B cell (primary cell): ENCODE measurements at regions not wholly inside any gene's neighbourhood (a gene's known extent, or its start where the extent isn't known, plus 50 kb on each side); places are given as distances from the start of the nearest gene placed in this dataset.

ENCODE experiments used
- ATAC-seq: fragments of 200-7000 bp; cut with Tn5 transposase; one replicate; pipeline ENCODE4 v1.10.0; 2021; ENCODE audit warnings: low read depth, mild to moderate bottlenecking, moderate number of reproducible peaks, moderate library complexity
- CTCF ChIA-PET: fragments of 350-600 bp; sonication (Branson Sonifier 250); formaldehyde crosslinking; loops from one replicate; lab custom pipeline; 2021; ENCODE audit warnings: antibody characterized with exemption, inconsistent platforms; lab: Charles Lee
- POLR2A ChIA-PET: fragments of 350-600 bp; sonication (Branson Sonifier 250); formaldehyde crosslinking; loops from one replicate; lab custom pipeline; 2021; ENCODE audit warnings: antibody characterized with exemption; lab: Charles Lee
- DNase-seq: peaks from one replicate; pipeline ENCODE4 v3.0.0; 2013
- H2AFZ ChIP-seq: 2 replicates; pipeline ENCODE4 v1.6.1; 2012; ENCODE audit warnings: mild to moderate bottlenecking, low read depth, low read length; ENCODE audit not compliant: insufficient read depth, poor library complexity, severe bottlenecking
- H3K27ac ChIP-seq, 2 donors: 1 replicate in 1 of 2; 2 replicates in 1 of 2; pipeline ENCODE4 v1.5.1; 2012 to 2013; ENCODE audit warnings: low read length in 2 of 2, mild to moderate bottlenecking in 2 of 2, moderate library complexity in 1 of 2
- H3K27me3 ChIP-seq, 4 experiments: fragments of 200-600 bp in 1 of 4; sonication (generic) in 1 of 4; replicated peaks in 1 of 4; 1 replicate in 2 of 4; 2 replicates in 2 of 4; pipeline versions ENCODE4 v1.6.1 to v1.7.0; 2013 to 2016; ENCODE audit warnings: low read length in 3 of 4, mild to moderate bottlenecking in 2 of 4, mixed read lengths in 1 of 4, moderate library complexity in 1 of 4; ENCODE audit not compliant: insufficient read depth in 4 of 4, control insufficient read depth in 3 of 4; ENCODE audit errors: control extremely low read depth in 1 of 4
- H3K36me3 ChIP-seq, 2 experiments: replicated peaks in 1 of 2; 1 replicate in 1 of 2; 2 replicates in 1 of 2; pipeline versions ENCODE4 v1.6.1 to v1.7.1; 2013; ENCODE audit warnings: low read length in 1 of 2; ENCODE audit not compliant: insufficient read depth in 2 of 2, control insufficient read depth in 1 of 2; ENCODE audit errors: control extremely low read depth in 1 of 2, extremely low read depth in 1 of 2
- H3K4me1 ChIP-seq, 2 donors: fragments of 200-600 bp in 1 of 2; sonication (generic) in 1 of 2; 1 replicate in 1 of 2; 2 replicates in 1 of 2; pipeline versions ENCODE4 v1.5.1 to v1.6.1; 2013 to 2017; ENCODE audit warnings: low read length in 2 of 2; ENCODE audit not compliant: control insufficient read depth in 2 of 2, insufficient read depth in 2 of 2
- H3K4me2 ChIP-seq: replicated peaks from 2 replicates; pipeline ENCODE3; 2012; ENCODE audit warnings: mild to moderate bottlenecking, low read depth, low read length; ENCODE audit not compliant: poor library complexity, severe bottlenecking
- H3K4me3 ChIP-seq, 5 experiments: fragments of 200-600 bp in 1 of 5; sonication (generic) in 1 of 5; 1 replicate in 3 of 5; 2 replicates in 2 of 5; pipeline versions ENCODE4 v1.5.1 to v1.7.0; 2011 to 2016; ENCODE audit warnings: low read length in 4 of 5, mild to moderate bottlenecking in 4 of 5, low read depth in 2 of 5, control low read depth in 1 of 5, moderate library complexity in 1 of 5; ENCODE audit not compliant: insufficient read depth in 1 of 5; ENCODE audit errors: control extremely low read depth in 1 of 5, extremely low read depth in 1 of 5
- H3K79me2 ChIP-seq: fragments of 200-600 bp; sonication (generic); one replicate; pipeline ENCODE4 v1.6.0; 2016; ENCODE audit warnings: low read length; ENCODE audit not compliant: control insufficient read depth, insufficient read depth
- H3K9ac ChIP-seq: fragments of 200-600 bp; sonication (generic); 2 replicates; pipeline ENCODE4 v1.6.1; 2017; ENCODE audit warnings: mild to moderate bottlenecking, low read length, moderate library complexity
- H3K9me3 ChIP-seq, 3 donors: one replicate each; pipeline versions ENCODE4 v1.6.1 to v1.7.1; 2013; ENCODE audit warnings: low read length in 2 of 3; ENCODE audit not compliant: control insufficient read depth in 2 of 3, insufficient read depth in 1 of 3; ENCODE audit errors: control extremely low read depth in 1 of 3
- H4K20me1 ChIP-seq: 2 replicates; pipeline ENCODE4 v1.6.0; 2012; ENCODE audit warnings: mild to moderate bottlenecking, low read length; ENCODE audit not compliant: insufficient read depth, control insufficient read depth, poor library complexity, severe bottlenecking
- H3K27ac Mint-ChIP-seq: one replicate; pipeline ENCODE4 v1.8.0; 2021; ENCODE audit warnings: mixed read lengths
- H3K27me3 Mint-ChIP-seq: one replicate; pipeline ENCODE4 v1.8.0; 2021; ENCODE audit warnings: mixed read lengths
- H3K4me1 Mint-ChIP-seq: one replicate; pipeline ENCODE4 v1.8.0; 2021; ENCODE audit warnings: mixed read lengths
- H3K4me3 Mint-ChIP-seq: one replicate; pipeline ENCODE4 v1.8.0; 2021; ENCODE audit warnings: mixed read lengths
- H3K9me3 Mint-ChIP-seq: one replicate; pipeline ENCODE4 v1.8.0; 2022; ENCODE audit warnings: mixed read lengths; ENCODE audit not compliant: insufficient read depth
- CTCF ChIP-seq: fragments of 200-600 bp; IDR thresholded peaks from one replicate; pipeline ENCODE4 v1.8.0; 2022; ENCODE audit warnings: antibody characterized with exemption, mild to moderate bottlenecking
- EZH2 ChIP-seq: IDR thresholded peaks from 2 replicates; pipeline ENCODE4 v1.6.1; 2012; ENCODE audit warnings: borderline replicate concordance, low read depth, mild to moderate bottlenecking, moderate library complexity, low read length; ENCODE audit not compliant: insufficient read depth, poor library complexity, severe bottlenecking
- WGBS: methylation state at CpG from one replicate; pipeline ENCODE4 v1.1.5; 2013; ENCODE audit warnings: missing lambda C conversion rate; ENCODE audit not compliant: insufficient coverage; 5-methylcytosine and 5-hydroxymethylcytosine counted together
- intact Hi-C: fragments of 100-400 bp; cut with micrococcal nuclease; formaldehyde crosslinking; loops from one replicate; pipeline ENCODE4 v1.10.0; 2022

GRCh38 chr4:184951668-184952160 is 66.6 kb upstream of the HELT start:
- no peaks in the 10 kb centered on the region for H3K9me3 Mint-ChIP-seq
- Histone ChIP-seq H3K9me3 (no peaks in the 10 kb centered on the region), H2AFZ (no peak overlapping the region), H3K4me1 (no peaks in the 10 kb centered on the region), H3K27me3 (peaks cover 0 to 15% (median 2%) of the 10 kb centered on the region in 4 experiments), H3K4me2 (no peak overlapping the region), H4K20me1 (no peaks in the 10 kb centered on the region), H3K79me2 (no peaks in the 10 kb centered on the region), H3K9ac (no peak overlapping the region), H3K36me3 (no peaks in the 10 kb centered on the region), H3K4me3 (no peak overlapping the region), H3K27ac (no peak overlapping the region)
- no peak overlapping the region for H3K27ac Mint-ChIP-seq
- H3K4me3 Mint-ChIP-seq = no peak overlapping the region
- CTCF ChIA-PET = no interaction called here
- DNase-seq = no peak
- TF ChIP-seq CTCF (no peak), EZH2 (no peak)
- H3K27me3 Mint-ChIP-seq = peaks cover 44% of the 10 kb centered on the region
- intact Hi-C loops = no loop called here
- 94% methylated on average over 15 of the region's 22 CpGs for WGBS
- POLR2A ChIA-PET = no interaction called here
- no peak for ATAC-seq
- no peaks in the 10 kb centered on the region for H3K4me1 Mint-ChIP-seq

- Histone ChIP-seq H3K36me3 (no peaks in the 10 kb centered on the region), H3K4me1 (no peaks in the 10 kb centered on the region), H4K20me1 (no peaks in the 10 kb centered on the region), H2AFZ (no peak overlapping the region), H3K9ac (no peak overlapping the region), H3K79me2 (no peaks in the 10 kb centered on the region), H3K27me3 (peaks cover 0 to 15% (median 2%) of the 10 kb centered on the region in 4 experiments), H3K9me3 (no peaks in the 10 kb centered on the region), H3K27ac (no peak overlapping the region), H3K4me2 (no peak overlapping the region), H3K4me3 (no peak overlapping the region)
- Mint-ChIP-seq H3K27ac (no peak overlapping the region), H3K4me1 (no peaks in the 10 kb centered on the region), H3K27me3 (peaks cover 38% of the 10 kb centered on the region), H3K9me3 (no peaks in the 10 kb centered on the region), H3K4me3 (no peak overlapping the region)
- intact Hi-C loops = no loop called here
- POLR2A ChIA-PET = no interaction called here
- CTCF ChIA-PET = no interaction called here
- TF ChIP-seq CTCF (no peak), EZH2 (no peak)
- DNase-seq (no peak), ATAC-seq (no peak)
- 95% methylated on average over 2 of the region's 6 CpGs for WGBS
Observed at GRCh38 chr4:184952522-184952921, 65.8 kb upstream of the HELT start.
